Activated B cell treated with CpG ODN at 0.5 μM for 24 hours (primary cell): ENCODE measurements at regions not wholly inside any gene's neighbourhood (a gene's known extent, or its start where the extent isn't known, plus 50 kb on each side); places are given as distances from the start of the nearest gene placed in this dataset.

Source experiments
- ATAC-seq: fragments of 200-7000 bp; cut with Tn5 transposase; one replicate; pipeline ENCODE4 v1.10.0; 2021; ENCODE audit warnings: low read depth, mild to moderate bottlenecking, moderate library complexity
- CTCF ChIA-PET: fragments of 350-600 bp; sonication (Branson Sonifier 250); formaldehyde crosslinking; loops from one replicate; lab custom pipeline; 2021; ENCODE audit warnings: antibody characterized with exemption; lab: Charles Lee
- POLR2A ChIA-PET: fragments of 350-600 bp; sonication (Branson Sonifier 250); formaldehyde crosslinking; loops from one replicate; lab custom pipeline; 2021; ENCODE audit warnings: antibody characterized with exemption; lab: Charles Lee
- DNase-seq: peaks from one replicate; pipeline ENCODE4 v3.0.0; 2022
- H3K27ac Mint-ChIP-seq: one replicate; pipeline ENCODE4 v1.8.0; 2020; ENCODE audit warnings: mixed read lengths
- H3K27me3 Mint-ChIP-seq: one replicate; pipeline ENCODE4 v1.8.0; 2021; ENCODE audit warnings: mixed read lengths
- H3K36me3 Mint-ChIP-seq: one replicate; pipeline ENCODE4 v1.8.0; 2021; ENCODE audit warnings: low read depth, mixed read lengths
- H3K4me1 Mint-ChIP-seq: one replicate; pipeline ENCODE4 v1.8.0; 2021; ENCODE audit warnings: mixed read lengths
- H3K4me3 Mint-ChIP-seq: one replicate; pipeline ENCODE4 v1.8.0; 2020; ENCODE audit warnings: mild to moderate bottlenecking, mixed read lengths
- H3K9me3 Mint-ChIP-seq: one replicate; pipeline ENCODE4 v1.8.0; 2020; ENCODE audit warnings: mixed read lengths
- CTCF ChIP-seq: fragments of 200-600 bp; IDR thresholded peaks from one replicate; pipeline ENCODE4 v1.8.0; 2022; ENCODE audit warnings: antibody characterized with exemption, mild to moderate bottlenecking
- intact Hi-C: fragments of 100-400 bp; cut with micrococcal nuclease; formaldehyde crosslinking; loops from one replicate; pipeline ENCODE4 v1.15.1; 2024

DNA sequence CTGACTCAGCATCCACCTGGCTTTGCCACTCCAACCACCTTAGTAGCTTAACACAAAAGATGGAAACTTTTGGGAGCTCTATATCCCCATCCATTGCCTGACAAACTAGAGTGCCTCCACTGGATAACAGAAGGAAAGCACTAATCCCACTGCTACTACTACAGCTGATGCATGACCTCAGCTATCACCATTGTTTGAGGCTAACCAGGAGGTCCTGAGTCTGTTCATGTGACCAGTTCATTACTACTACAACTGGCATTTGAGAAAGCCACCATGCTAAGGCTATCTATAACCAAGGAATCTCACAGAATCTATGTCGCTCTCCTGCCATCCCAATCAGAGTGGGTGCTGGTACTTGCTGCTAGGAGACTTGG, 604.3 kb upstream of the CA10 start:
- Mint-ChIP-seq H3K9me3 (peaks cover 11% of the 10 kb centered on the region), H3K27ac (no peak overlapping the region), H3K36me3 (no peaks in the 10 kb centered on the region), H3K27me3 (no peaks in the 10 kb centered on the region), H3K4me1 (no peaks in the 10 kb centered on the region), H3K4me3 (no peak overlapping the region)
- intact Hi-C loops: no loop called here
- DNase-seq (no peak), ATAC-seq (no peak)
- ChIA-PET CTCF (no interaction called here), POLR2A (no interaction called here)
- TF ChIP-seq CTCF: no peak

GRCh38 chr17:52762147-52762793, 603.8 kb upstream of the CA10 start:
- no peak for DNase-seq
- intact Hi-C loops: no loop called here
- H3K4me1 Mint-ChIP-seq: no peaks in the 10 kb centered on the region
- H3K9me3 Mint-ChIP-seq: peaks cover 11% of the 10 kb centered on the region
- ATAC-seq: no peak
- CTCF ChIA-PET: no interaction called here
- POLR2A ChIA-PET: no interaction called here
- no peak overlapping the region for H3K4me3 Mint-ChIP-seq
- TF ChIP-seq CTCF: no peak
- no peaks in the 10 kb centered on the region for H3K27me3 Mint-ChIP-seq
- no peaks in the 10 kb centered on the region for H3K36me3 Mint-ChIP-seq
- no peak overlapping the region for H3K27ac Mint-ChIP-seq

GRCh38 chr17:52759864-52760263, 601.4 kb upstream of the CA10 start:
- Mint-ChIP-seq H3K36me3 (no peaks in the 10 kb centered on the region), H3K27ac (no peak overlapping the region), H3K4me3 (no peak overlapping the region), H3K27me3 (no peaks in the 10 kb centered on the region), H3K9me3 (peaks cover 1% of the 10 kb centered on the region), H3K4me1 (no peaks in the 10 kb centered on the region)
- DNase-seq: no peak
- ATAC-seq: no peak
- ChIA-PET CTCF (no interaction called here), POLR2A (no interaction called here)
- intact Hi-C loops: no loop called here
- TF ChIP-seq CTCF: no peak

DNA sequence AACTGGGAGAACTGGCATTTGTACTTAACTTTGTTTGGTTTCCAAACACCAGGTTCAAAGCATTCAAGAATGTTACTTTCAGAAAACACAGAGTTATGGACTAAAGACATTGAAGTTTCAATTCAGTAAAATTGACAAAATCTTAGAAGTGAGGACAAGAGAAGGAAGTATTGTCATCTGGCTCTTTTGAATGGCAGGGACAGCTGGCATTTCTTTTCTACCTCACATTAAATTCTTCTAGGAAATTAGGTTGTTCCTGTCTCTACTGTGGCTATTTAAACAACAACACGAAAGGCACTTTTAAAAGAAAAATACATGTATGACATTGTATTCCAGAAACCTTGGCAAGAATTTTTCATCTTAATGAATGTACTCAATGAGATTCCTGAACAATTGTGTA, 600.0 kb upstream of the CA10 start:
- no peak for TF ChIP-seq CTCF
- Mint-ChIP-seq H3K36me3 (no peaks in the 10 kb centered on the region), H3K4me3 (no peak overlapping the region), H3K4me1 (no peaks in the 10 kb centered on the region), H3K27me3 (no peaks in the 10 kb centered on the region), H3K9me3 (no peaks in the 10 kb centered on the region), H3K27ac (no peak overlapping the region)
- DNase-seq: no peak
- intact Hi-C loops: no loop called here
- no peak for ATAC-seq
- ChIA-PET CTCF (no interaction called here), POLR2A (no interaction called here)

DNA sequence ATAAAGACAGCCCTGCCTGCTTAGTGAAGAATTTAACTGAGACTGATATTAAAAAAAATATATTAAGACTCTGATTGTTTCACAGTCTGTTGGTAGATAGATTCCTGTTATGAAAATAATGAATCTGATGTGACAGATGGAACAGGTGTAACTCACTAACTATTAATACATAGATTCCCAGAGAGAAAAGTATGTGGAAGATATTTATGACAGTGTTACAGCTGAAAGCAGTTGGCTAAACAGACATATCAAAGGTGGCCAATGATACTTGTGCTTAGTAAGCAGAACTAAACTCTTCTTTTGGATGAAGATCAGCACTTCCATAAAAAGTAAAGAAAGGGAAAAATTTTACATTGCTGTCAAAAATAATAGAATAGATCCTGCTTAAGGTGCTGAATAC, 598.2 kb upstream of the CA10 start:
- ChIA-PET CTCF (no interaction called here), POLR2A (no interaction called here)
- Mint-ChIP-seq H3K27me3 (no peaks in the 10 kb centered on the region), H3K9me3 (no peaks in the 10 kb centered on the region), H3K27ac (no peak overlapping the region), H3K36me3 (no peaks in the 10 kb centered on the region), H3K4me3 (no peak overlapping the region), H3K4me1 (no peaks in the 10 kb centered on the region)
- no peak for TF ChIP-seq CTCF
- DNase-seq: no peak
- no peak for ATAC-seq
- intact Hi-C loops: no loop called here
